ENCODE measurements at regions not wholly inside any gene's neighbourhood (a gene's known extent, or its start where the extent isn't known, plus 50 kb on each side); places are given as distances from the start of the nearest gene placed in this dataset.

DNA sequence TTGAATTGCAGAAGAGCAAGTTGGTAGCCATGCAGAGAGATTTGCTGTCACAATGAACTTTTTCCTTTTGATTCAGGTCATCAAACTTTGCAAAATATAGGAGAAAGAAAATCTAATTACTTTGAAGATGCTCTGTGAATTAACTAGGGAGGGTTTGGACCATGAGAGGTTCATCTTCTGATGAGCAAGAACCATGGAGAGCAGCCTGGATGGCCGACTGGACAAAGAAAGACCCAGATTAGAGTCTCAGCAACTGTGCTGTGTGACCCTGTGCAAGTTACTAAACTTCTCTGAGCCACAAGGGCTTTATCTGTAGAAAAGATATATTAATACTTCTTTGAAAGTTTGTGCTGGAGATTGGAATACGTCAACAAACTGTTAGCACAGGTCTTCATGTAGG, 122.6 kb upstream of the ADAMTS18 start:
- no peak overlapping the region for H3K27ac ChIP-seq (replicated peaks)
- TF ChIP-seq SPI1 (IDR thresholded peaks at IDR 0.05; ENCODE audit: borderline replicate concordance, low read depth) (no peak), GABPA (IDR thresholded peaks at IDR 0.05; ENCODE audit: low read depth) (no peak), POLR2AphosphoS5 (IDR thresholded peaks at IDR 0.05; ENCODE audit: low read depth) (no peak)
- TF ChIP-seq, protein P1, sequence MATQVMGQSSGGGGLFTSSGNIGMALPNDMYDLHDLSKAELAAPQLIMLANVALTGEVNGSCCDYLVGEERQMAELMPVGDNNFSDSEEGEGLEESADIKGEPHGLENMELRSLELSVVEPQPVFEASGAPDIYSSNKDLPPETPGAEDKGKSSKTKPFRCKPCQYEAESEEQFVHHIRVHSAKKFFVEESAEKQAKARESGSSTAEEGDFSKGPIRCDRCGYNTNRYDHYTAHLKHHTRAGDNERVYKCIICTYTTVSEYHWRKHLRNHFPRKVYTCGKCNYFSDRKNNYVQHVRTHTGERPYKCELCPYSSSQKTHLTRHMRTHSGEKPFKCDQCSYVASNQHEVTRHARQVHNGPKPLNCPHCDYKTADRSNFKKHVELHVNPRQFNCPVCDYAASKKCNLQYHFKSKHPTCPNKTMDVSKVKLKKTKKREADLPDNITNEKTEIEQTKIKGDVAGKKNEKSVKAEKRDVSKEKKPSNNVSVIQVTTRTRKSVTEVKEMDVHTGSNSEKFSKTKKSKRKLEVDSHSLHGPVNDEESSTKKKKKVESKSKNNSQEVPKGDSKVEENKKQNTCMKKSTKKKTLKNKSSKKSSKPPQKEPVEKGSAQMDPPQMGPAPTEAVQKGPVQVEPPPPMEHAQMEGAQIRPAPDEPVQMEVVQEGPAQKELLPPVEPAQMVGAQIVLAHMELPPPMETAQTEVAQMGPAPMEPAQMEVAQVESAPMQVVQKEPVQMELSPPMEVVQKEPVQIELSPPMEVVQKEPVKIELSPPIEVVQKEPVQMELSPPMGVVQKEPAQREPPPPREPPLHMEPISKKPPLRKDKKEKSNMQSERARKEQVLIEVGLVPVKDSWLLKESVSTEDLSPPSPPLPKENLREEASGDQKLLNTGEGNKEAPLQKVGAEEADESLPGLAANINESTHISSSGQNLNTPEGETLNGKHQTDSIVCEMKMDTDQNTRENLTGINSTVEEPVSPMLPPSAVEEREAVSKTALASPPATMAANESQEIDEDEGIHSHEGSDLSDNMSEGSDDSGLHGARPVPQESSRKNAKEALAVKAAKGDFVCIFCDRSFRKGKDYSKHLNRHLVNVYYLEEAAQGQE (IDR thresholded peaks at IDR 0.05; ENCODE audit: insufficient replicate concordance, low read depth): no peak
- TF ChIP-seq, protein P2, sequence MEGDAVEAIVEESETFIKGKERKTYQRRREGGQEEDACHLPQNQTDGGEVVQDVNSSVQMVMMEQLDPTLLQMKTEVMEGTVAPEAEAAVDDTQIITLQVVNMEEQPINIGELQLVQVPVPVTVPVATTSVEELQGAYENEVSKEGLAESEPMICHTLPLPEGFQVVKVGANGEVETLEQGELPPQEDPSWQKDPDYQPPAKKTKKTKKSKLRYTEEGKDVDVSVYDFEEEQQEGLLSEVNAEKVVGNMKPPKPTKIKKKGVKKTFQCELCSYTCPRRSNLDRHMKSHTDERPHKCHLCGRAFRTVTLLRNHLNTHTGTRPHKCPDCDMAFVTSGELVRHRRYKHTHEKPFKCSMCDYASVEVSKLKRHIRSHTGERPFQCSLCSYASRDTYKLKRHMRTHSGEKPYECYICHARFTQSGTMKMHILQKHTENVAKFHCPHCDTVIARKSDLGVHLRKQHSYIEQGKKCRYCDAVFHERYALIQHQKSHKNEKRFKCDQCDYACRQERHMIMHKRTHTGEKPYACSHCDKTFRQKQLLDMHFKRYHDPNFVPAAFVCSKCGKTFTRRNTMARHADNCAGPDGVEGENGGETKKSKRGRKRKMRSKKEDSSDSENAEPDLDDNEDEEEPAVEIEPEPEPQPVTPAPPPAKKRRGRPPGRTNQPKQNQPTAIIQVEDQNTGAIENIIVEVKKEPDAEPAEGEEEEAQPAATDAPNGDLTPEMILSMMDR (IDR thresholded peaks at IDR 0.05; ENCODE audit: insufficient read depth, low read length): no peak
- no peaks in the 10 kb centered on the region for H3K27me3 ChIP-seq (ENCODE audit: insufficient read depth, poor library complexity, severe bottlenecking)
- no peak for DNase-seq (ENCODE audit: low read depth in 1 of 2, low spot score in 1 of 2)
- H3K4me3 ChIP-seq (replicated peaks; ENCODE audit: insufficient read depth, low read length): no peak overlapping the region

DNA sequence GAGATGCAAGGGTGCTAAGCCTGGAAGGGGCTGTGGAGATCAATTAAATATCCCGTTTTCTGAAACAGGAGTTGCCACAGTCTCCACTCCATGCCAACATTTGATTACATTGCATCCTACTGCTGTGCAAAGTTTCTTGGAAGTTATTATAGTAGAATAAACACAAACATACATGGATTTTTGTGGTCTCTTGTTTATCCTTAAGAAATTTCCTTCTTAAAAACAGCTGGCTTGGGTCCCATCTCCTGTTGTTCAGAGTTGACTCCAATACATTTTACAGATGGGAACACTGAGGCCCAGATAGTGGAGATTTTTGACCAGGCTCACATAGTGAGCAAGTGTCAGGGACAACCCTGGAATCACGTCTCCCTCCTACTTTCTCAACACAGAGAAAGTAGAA, 124.0 kb upstream of the ADAMTS18 start:
- no peak for DNase-seq (ENCODE audit: low read depth in 1 of 2, low spot score in 1 of 2)
- H3K27me3 ChIP-seq (ENCODE audit: insufficient read depth, poor library complexity, severe bottlenecking): no peaks in the 10 kb centered on the region
- H3K4me3 ChIP-seq (replicated peaks; ENCODE audit: insufficient read depth, low read length): no peak overlapping the region
- no peak overlapping the region for H3K27ac ChIP-seq (replicated peaks)
- TF ChIP-seq POLR2AphosphoS5 (IDR thresholded peaks at IDR 0.05; ENCODE audit: low read depth) (no peak), SPI1 (IDR thresholded peaks at IDR 0.05; ENCODE audit: borderline replicate concordance, low read depth) (no peak), GABPA (IDR thresholded peaks at IDR 0.05; ENCODE audit: low read depth) (no peak)
- TF ChIP-seq, protein P1 (IDR thresholded peaks at IDR 0.05; ENCODE audit: insufficient replicate concordance, low read depth): no peak
- TF ChIP-seq, protein P2 (IDR thresholded peaks at IDR 0.05; ENCODE audit: insufficient read depth, low read length): no peak

GRCh38 chr16:77562497-77562896, 127.7 kb upstream of the ADAMTS18 start:
- Histone ChIP-seq H3K27me3 (ENCODE audit: insufficient read depth, poor library complexity, severe bottlenecking) (no peaks in the 10 kb centered on the region), H3K27ac (replicated peaks) (no peak overlapping the region), H3K4me3 (replicated peaks; ENCODE audit: insufficient read depth, low read length) (no peak overlapping the region)
- no peak for TF ChIP-seq GABPA (IDR thresholded peaks at IDR 0.05; ENCODE audit: low read depth)
- TF ChIP-seq, protein P1 (IDR thresholded peaks at IDR 0.05; ENCODE audit: insufficient replicate concordance, low read depth): no peak
- TF ChIP-seq POLR2AphosphoS5 (IDR thresholded peaks at IDR 0.05; ENCODE audit: low read depth): no peak
- TF ChIP-seq, protein P2 (IDR thresholded peaks at IDR 0.05; ENCODE audit: insufficient read depth, low read length): no peak
- no peak for TF ChIP-seq SPI1 (IDR thresholded peaks at IDR 0.05; ENCODE audit: borderline replicate concordance, low read depth)
- no peak for DNase-seq (ENCODE audit: low read depth in 1 of 2, low spot score in 1 of 2)

Measured in HL-60 (cell line).